Transverse colon (tissue), 4 donors: ENCODE measurements at regions not wholly inside any gene's neighbourhood (a gene's known extent, or its start where the extent isn't known, plus 50 kb on each side); places are given as distances from the start of the nearest gene placed in this dataset.
A peak's percentile ranks its signal among the peaks of the same experiment; 100 is the strongest.
"Not testable (repeated sequence)": the region's sequence is repeated elsewhere in the genome, so short reads cannot be mapped to it uniquely, and the experiment has no call there.

Source experiments
- DNase-seq: peaks from one replicate; pipeline ENCODE4 v3.0.0-alpha.2; 2019
- H3K27ac ChIP-seq, 4 donors: fragments of 200-600 bp; sonication (generic); 2 replicates each; pipeline ENCODE4 v1.5.1; 2016 to 2018; ENCODE audit warnings: inconsistent platforms in 4 of 4
- H3K27me3 ChIP-seq: fragments of 200-600 bp; sonication (generic); 2 replicates; pipeline ENCODE4 v1.5.1; 2017; ENCODE audit warnings: inconsistent platforms
- H3K36me3 ChIP-seq, 4 donors: fragments of 200-600 bp; sonication (generic); 2 replicates each; pipeline ENCODE4 v1.5.1; 2017 to 2019; ENCODE audit warnings: inconsistent platforms in 4 of 4
- H3K4me1 ChIP-seq, 4 donors: fragments of 200-600 bp; sonication (generic); 2 replicates each; pipeline ENCODE4 v1.5.1; 2017 to 2020; ENCODE audit warnings: inconsistent platforms in 4 of 4
- H3K4me3 ChIP-seq, 4 donors: fragments of 200-600 bp; sonication (generic); 1 replicate in 1 of 4; 2 replicates in 3 of 4; pipeline versions ENCODE4 v1.5.1 to v1.6.1; 2017 to 2019; ENCODE audit warnings: inconsistent platforms in 4 of 4
- H3K9me3 ChIP-seq, 2 donors: fragments of 200-600 bp; sonication (generic); 2 replicates each; pipeline ENCODE4 v1.5.1; 2017 to 2019; ENCODE audit warnings: inconsistent platforms in 2 of 2
- CTCF ChIP-seq, 5 experiments: fragments of 200-600 bp in 3 of 5; fragments of 450-650 bp in 2 of 5; sonication (generic) in 3 of 5; IDR thresholded peaks; 1 replicate in 2 of 5; 2 replicates in 3 of 5; pipeline ENCODE4 v1.5.1; 2016 to 2017; ENCODE audit warnings: antibody characterized with exemption in 5 of 5, inconsistent platforms in 3 of 5, mild to moderate bottlenecking in 2 of 5, moderate library complexity in 1 of 5
- EP300 ChIP-seq: sonication (generic); formaldehyde crosslinking; IDR thresholded peaks from one replicate; pipeline ENCODE4 v1.6.1; 2017; ENCODE audit warnings: antibody characterized with exemption, low read depth
- POLR2A ChIP-seq: fragments of 450-650 bp; IDR thresholded peaks from one replicate; pipeline ENCODE4 v1.6.1; 2016; ENCODE audit warnings: antibody characterized with exemption, mild to moderate bottlenecking, moderate library complexity
- POLR2AphosphoS5 ChIP-seq, 3 donors: sonication (generic); formaldehyde crosslinking; IDR thresholded peaks; one replicate each; pipeline ENCODE4 v1.6.1; 2016; ENCODE audit warnings: antibody characterized with exemption in 3 of 3
- WGBS, 2 donors: methylation state at CpG; one replicate each; pipeline ENCODE4 v1.1.5; 2018; ENCODE audit warnings: low coverage in 1 of 2; 5-methylcytosine and 5-hydroxymethylcytosine counted together
- in situ Hi-C, 4 donors: fragments of 200-750 bp; cut with MboI; loops; one replicate each; pipeline versions ENCODE4 v1.15.0 to v1.15.1; 2017; ENCODE audit warnings: low sequenced_read_pairs in 3 of 4, low pct_ligation_motif_present in 1 of 4, low pct_unique_long_range_greater_than_20kb in 1 of 4
- intact Hi-C: fragments of 100-400 bp; cut with DNase I; formaldehyde crosslinking; loops from one replicate; pipeline ENCODE4 v1.15.1; 2023; ENCODE audit warnings: low total_unique reads

GRCh38 chr12:58421990-58422389 is 480.6 kb downstream of the ATP23 start:
- 59 to 80% methylated on average over 3 of the region's 3 CpGs for WGBS, 2 donors
- intact Hi-C loops (no loop called here), in situ Hi-C loops (no loop called here)
- no peaks in the 10 kb centered on the region for H3K9me3 ChIP-seq
- no peaks in the 10 kb centered on the region for H3K27me3 ChIP-seq
- DNase-seq, result no peak
- no peak overlapping the region for H3K27ac ChIP-seq
- H3K36me3 ChIP-seq, result no peaks in the 10 kb centered on the region
- no peak for TF ChIP-seq POLR2AphosphoS5 (IDR thresholded peaks at IDR 0.05)
- no peak for TF ChIP-seq POLR2A
- TF ChIP-seq EP300, result no peak
- TF ChIP-seq CTCF (IDR thresholded peaks at IDR 0.05), result no peak
- no peak overlapping the region for H3K4me3 ChIP-seq
- peaks cover 4 to 22% (median 17%) of the 10 kb centered on the region in 4 donors for H3K4me1 ChIP-seq

GRCh38 chr12:58424735-58425392 is 483.5 kb downstream of the ATP23 start:
- Histone ChIP-seq H3K4me1 (peaks cover 4 to 22% (median 17%) of the 10 kb centered on the region in 4 donors), H3K4me3 (no peak overlapping the region), H3K27ac (peak overlapping the region; percentile 61 to 73 (median 66)), H3K9me3 (no peaks in the 10 kb centered on the region), H3K36me3 (no peaks in the 10 kb centered on the region), H3K27me3 (no peaks in the 10 kb centered on the region)
- WGBS, 2 donors, result 29% methylated on average over 1 of the region's 1 CpG
- in situ Hi-C loops (no loop called here), intact Hi-C loops (no loop called here)
- no peak for TF ChIP-seq EP300
- no peak for TF ChIP-seq POLR2A
- no peak for TF ChIP-seq CTCF (IDR thresholded peaks at IDR 0.05)
- TF ChIP-seq POLR2AphosphoS5 (IDR thresholded peaks at IDR 0.05), result no peak
- no peak for DNase-seq

GRCh38 chr12:58425481-58426392 is 484.4 kb downstream of the ATP23 start:
- peak; percentile 31 for DNase-seq
- Histone ChIP-seq H3K4me1 (peaks cover 4 to 22% (median 17%) of the 10 kb centered on the region in 4 donors), H3K27ac (peak overlapping the region; percentile 61 to 73 (median 66)), H3K4me3 (no peak overlapping the region), H3K36me3 (no peaks in the 10 kb centered on the region), H3K27me3 (no peaks in the 10 kb centered on the region), H3K9me3 (no peaks in the 10 kb centered on the region)
- in situ Hi-C loops, result no loop called here
- intact Hi-C loops, result no loop called here
- 13 to 16% methylated on average over 2 to 6 of the region's 6 CpGs for WGBS, 2 donors
- TF ChIP-seq EP300, result no peak
- no peak for TF ChIP-seq CTCF (IDR thresholded peaks at IDR 0.05)
- TF ChIP-seq POLR2AphosphoS5 (IDR thresholded peaks at IDR 0.05), result peak; percentile 9 to 31 (median 29)

GRCh38 chr12:58426437-58426836 is 485.1 kb downstream of the ATP23 start:
- intact Hi-C loops, in situ Hi-C loops, H3K4me3 ChIP-seq, H3K36me3 ChIP-seq, DNase-seq, H3K27me3 ChIP-seq, H3K9me3 ChIP-seq: not testable (repeated sequence)
- WGBS, 2 donors, result 85% methylated on average over 3 of the region's 3 CpGs; no CpG with 5 or more reads in 1 of the 2 donors
- Histone ChIP-seq H3K4me1 (peaks cover 4 to 22% (median 17%) of the 10 kb centered on the region in 4 donors), H3K27ac (peak overlapping the region; percentile 61 to 73 (median 66))
